Loucy (cell line): ENCODE measurements at regions not wholly inside any gene's neighbourhood (a gene's known extent, or its start where the extent isn't known, plus 50 kb on each side); places are given as distances from the start of the nearest gene placed in this dataset.
A peak's percentile ranks its signal among the peaks of the same experiment; 100 is the strongest.
"Not testable (repeated sequence)": the region's sequence is repeated elsewhere in the genome, so short reads cannot be mapped to it uniquely, and the experiment has no call there.

Source experiments
- H2AFZ ChIP-seq: fragments of 200-600 bp; sonication (generic); 2 replicates; pipeline ENCODE4 v1.6.0; 2016; ENCODE audit warnings: antibody characterized with exemption, mild to moderate bottlenecking, low read length, moderate library complexity
- H3F3A ChIP-seq: fragments of 200-600 bp; 2 replicates; pipeline ENCODE4 v1.6.0; 2016; ENCODE audit warnings: antibody characterized with exemption, low read depth, mild to moderate bottlenecking
- H3K27me3 ChIP-seq: fragments of 200-600 bp; sonication (generic); 2 replicates; pipeline ENCODE4 v1.6.1; 2014; ENCODE audit warnings: low read length, mild to moderate bottlenecking; ENCODE audit not compliant: insufficient read depth, poor library complexity, severe bottlenecking
- H3K36me3 ChIP-seq: fragments of 200-600 bp; sonication (generic); 2 replicates; pipeline ENCODE4 v1.6.1; 2016; ENCODE audit warnings: low read length; ENCODE audit not compliant: insufficient read depth
- H3K4me1 ChIP-seq: fragments of 200-600 bp; sonication (generic); 2 replicates; pipeline ENCODE4 v1.5.1; 2014; ENCODE audit warnings: low read length, mild to moderate bottlenecking; ENCODE audit not compliant: insufficient read depth, poor library complexity, severe bottlenecking
- H3K4me2 ChIP-seq: fragments of 200-600 bp; sonication (generic); 2 replicates; pipeline ENCODE4 v1.6.0; 2014; ENCODE audit warnings: antibody characterized with exemption, low read length, low read depth, mild to moderate bottlenecking; ENCODE audit not compliant: poor library complexity, severe bottlenecking
- H3K4me3 ChIP-seq: fragments of 200-600 bp; sonication (generic); 2 replicates; pipeline ENCODE4 v1.5.1; 2014; ENCODE audit warnings: low read length, mild to moderate bottlenecking, mixed read lengths; ENCODE audit not compliant: poor library complexity, severe bottlenecking
- H3K79me2 ChIP-seq: fragments of 200-600 bp; sonication (generic); 2 replicates; pipeline ENCODE4 v1.6.1; 2014; ENCODE audit warnings: low read length; ENCODE audit not compliant: insufficient read depth
- H3K9ac ChIP-seq: fragments of 200-600 bp; sonication (generic); 2 replicates; pipeline ENCODE4 v1.6.0; 2014; ENCODE audit warnings: mild to moderate bottlenecking, low read depth, low read length, moderate library complexity; ENCODE audit not compliant: poor library complexity, severe bottlenecking
- H3K9me2 ChIP-seq: fragments of 200-600 bp; sonication (generic); replicated peaks from 2 replicates; pipeline ENCODE4 v1.6.1; 2016; ENCODE audit warnings: low read depth, low read length, mixed read lengths
- H3K9me3 ChIP-seq: fragments of 200-600 bp; sonication (generic); 2 replicates; pipeline ENCODE4 v1.6.1; 2014; ENCODE audit warnings: mild to moderate bottlenecking, antibody characterized with exemption, low read length, low read depth; ENCODE audit not compliant: insufficient read depth
- H4K20me1 ChIP-seq: fragments of 200-600 bp; sonication (generic); 2 replicates; pipeline ENCODE4 v1.6.0; 2014; ENCODE audit warnings: antibody characterized with exemption, low read length, mild to moderate bottlenecking; ENCODE audit not compliant: insufficient read depth, poor library complexity, severe bottlenecking
- EZH2phosphoT487 ChIP-seq: fragments of 200-600 bp; IDR thresholded peaks from 2 replicates; pipeline ENCODE4 v1.6.1; 2018; ENCODE audit warnings: antibody characterized with exemption, mild to moderate bottlenecking, moderate library complexity, borderline replicate concordance
- TF ChIP-seq, protein P1 (sequence below): fragments of 200-600 bp; sonication (generic); conservative IDR thresholded peaks from 2 replicates; pipeline ENCODE4 v1.5.1; 2014; ENCODE audit warnings: mild to moderate bottlenecking, antibody characterized with exemption, low read length

GRCh38 chr22:25395915-25396314, 168.6 kb upstream of the GRK3 start:
- H3K4me1 ChIP-seq = peaks cover 79% of the 10 kb centered on the region
- H3K4me3 ChIP-seq = peak overlapping the region; percentile 7
- peaks cover 68% of the 10 kb centered on the region for H4K20me1 ChIP-seq
- no peaks in the 10 kb centered on the region for H3K9me2 ChIP-seq
- H3K27me3 ChIP-seq = no peaks in the 10 kb centered on the region
- H3K4me2 ChIP-seq = peak overlapping the region; percentile 94
- no peak for TF ChIP-seq EZH2phosphoT487
- no peaks in the 10 kb centered on the region; the same call in 1 of the 2 replicates for H3K36me3 ChIP-seq
- peak overlapping the region; percentile 2 for H3K9ac ChIP-seq
- H3K9me3 ChIP-seq = no peaks in the 10 kb centered on the region
- H2AFZ ChIP-seq = no peak overlapping the region
- H3K79me2 ChIP-seq = peaks cover 98% of the 10 kb centered on the region
- peaks cover 2% of the 10 kb centered on the region; the same call in 1 of the 2 replicates for H3F3A ChIP-seq

- H3K36me3 ChIP-seq = no peaks in the 10 kb centered on the region; the same call in 1 of the 2 replicates
- peak overlapping the region; percentile 94 for H3K4me2 ChIP-seq
- peaks cover 2% of the 10 kb centered on the region; the same call in 1 of the 2 replicates for H3F3A ChIP-seq
- TF ChIP-seq EZH2phosphoT487 = no peak
- TF ChIP-seq, protein P1, sequence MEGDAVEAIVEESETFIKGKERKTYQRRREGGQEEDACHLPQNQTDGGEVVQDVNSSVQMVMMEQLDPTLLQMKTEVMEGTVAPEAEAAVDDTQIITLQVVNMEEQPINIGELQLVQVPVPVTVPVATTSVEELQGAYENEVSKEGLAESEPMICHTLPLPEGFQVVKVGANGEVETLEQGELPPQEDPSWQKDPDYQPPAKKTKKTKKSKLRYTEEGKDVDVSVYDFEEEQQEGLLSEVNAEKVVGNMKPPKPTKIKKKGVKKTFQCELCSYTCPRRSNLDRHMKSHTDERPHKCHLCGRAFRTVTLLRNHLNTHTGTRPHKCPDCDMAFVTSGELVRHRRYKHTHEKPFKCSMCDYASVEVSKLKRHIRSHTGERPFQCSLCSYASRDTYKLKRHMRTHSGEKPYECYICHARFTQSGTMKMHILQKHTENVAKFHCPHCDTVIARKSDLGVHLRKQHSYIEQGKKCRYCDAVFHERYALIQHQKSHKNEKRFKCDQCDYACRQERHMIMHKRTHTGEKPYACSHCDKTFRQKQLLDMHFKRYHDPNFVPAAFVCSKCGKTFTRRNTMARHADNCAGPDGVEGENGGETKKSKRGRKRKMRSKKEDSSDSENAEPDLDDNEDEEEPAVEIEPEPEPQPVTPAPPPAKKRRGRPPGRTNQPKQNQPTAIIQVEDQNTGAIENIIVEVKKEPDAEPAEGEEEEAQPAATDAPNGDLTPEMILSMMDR = no peak
- H3K27me3 ChIP-seq = no peaks in the 10 kb centered on the region
- H3K4me1 ChIP-seq = peaks cover 78% of the 10 kb centered on the region
- peak overlapping the region; percentile 7 for H3K4me3 ChIP-seq
- H2AFZ ChIP-seq = no peak overlapping the region
- peaks cover 98% of the 10 kb centered on the region for H3K79me2 ChIP-seq
- H3K9me2 ChIP-seq = no peaks in the 10 kb centered on the region
- peaks cover 68% of the 10 kb centered on the region for H4K20me1 ChIP-seq
- H3K9ac ChIP-seq = no peak overlapping the region
- H3K9me3 ChIP-seq = no peaks in the 10 kb centered on the region
Measured at GRCh38 chr22:25396615-25397200, 167.8 kb upstream of the GRK3 start.

DNA sequence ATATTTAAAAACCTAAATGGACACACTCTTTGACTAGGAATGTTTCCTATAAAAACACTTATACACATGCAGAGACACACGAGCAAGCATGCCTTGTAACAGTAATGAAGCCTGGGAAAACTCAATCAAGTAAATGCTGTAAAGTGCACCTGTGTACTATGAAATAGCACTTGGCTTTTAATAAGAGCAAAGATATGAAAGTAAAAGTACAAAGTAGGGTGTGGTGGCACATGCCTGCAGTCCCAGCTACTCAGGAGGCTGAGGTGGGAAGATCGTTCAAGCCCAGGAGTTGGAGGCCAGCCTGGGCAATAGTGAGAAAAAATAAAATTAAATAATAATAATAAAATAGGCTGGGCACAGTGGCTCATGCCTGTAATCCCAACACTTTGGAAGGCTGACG, 166.9 kb upstream of the GRK3 start:
- Histone ChIP-seq H3K27me3 (no peaks in the 10 kb centered on the region), H3K9me2 (no peaks in the 10 kb centered on the region), H3F3A (peaks cover 2% of the 10 kb centered on the region; the same call in 1 of the 2 replicates), H4K20me1 (peaks cover 69% of the 10 kb centered on the region), H2AFZ (no peak overlapping the region), H3K79me2 (peaks cover 98% of the 10 kb centered on the region), H3K9ac (peak overlapping the region; percentile 72), H3K4me3 (peak overlapping the region; percentile 73), H3K4me2 (peak overlapping the region; percentile 94), H3K9me3 (no peaks in the 10 kb centered on the region), H3K36me3 (no peaks in the 10 kb centered on the region; the same call in 1 of the 2 replicates), H3K4me1 (peaks cover 78% of the 10 kb centered on the region)
- TF ChIP-seq EZH2phosphoT487 = no peak
- TF ChIP-seq, protein P1 = no peak

DNA sequence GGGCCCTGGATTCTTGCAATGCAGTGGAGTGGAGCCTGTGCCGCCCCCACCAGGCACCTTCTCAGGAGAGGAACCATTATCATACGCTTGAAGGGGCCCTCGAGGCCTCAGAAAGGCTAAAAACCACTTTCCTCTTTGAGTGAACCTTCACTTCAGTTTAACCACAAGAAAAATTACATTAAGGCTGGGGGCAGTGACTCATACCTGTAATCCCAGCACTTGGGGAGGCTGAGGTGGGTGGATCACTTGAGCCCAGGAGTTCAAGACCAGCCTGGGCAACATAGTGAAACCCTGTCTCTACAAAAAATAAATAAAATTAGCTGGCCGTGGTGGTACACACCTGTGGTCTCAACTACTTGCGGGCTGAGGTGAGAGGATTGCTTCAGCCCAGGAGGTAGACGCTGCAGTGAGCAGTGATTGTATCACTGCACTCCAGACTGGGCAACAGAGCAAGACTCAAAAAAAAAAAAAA, 165.8 kb upstream of the GRK3 start:
- not testable (repeated sequence) for H3K36me3 ChIP-seq, H3K27me3 ChIP-seq, H3F3A ChIP-seq, H3K9me3 ChIP-seq, H3K9me2 ChIP-seq, H2AFZ ChIP-seq
- peaks cover 65% of the 10 kb centered on the region for H4K20me1 ChIP-seq
- H3K4me1 ChIP-seq = peaks cover 73% of the 10 kb centered on the region
- peak overlapping the region; percentile 73 for H3K4me3 ChIP-seq
- peak overlapping the region; percentile 72 for H3K9ac ChIP-seq
- TF ChIP-seq, protein P1 = peak; percentile 18; the same call in 1 of the 2 replicates
- H3K79me2 ChIP-seq = peaks cover 98% of the 10 kb centered on the region
- H3K4me2 ChIP-seq = peak overlapping the region; percentile 94
